Stimulated activated CD8-positive, alpha-beta memory T cell treated with anti-CD3 and anti-CD28 coated beads, Interleukin-7, amount 100 ng/mL, for 48 hours (primary cell): ENCODE measurements at regions not wholly inside any gene's neighbourhood (a gene's known extent, or its start where the extent isn't known, plus 50 kb on each side); places are given as distances from the start of the nearest gene placed in this dataset.
"Not testable (repeated sequence)": the region's sequence is repeated elsewhere in the genome, so short reads cannot be mapped to it uniquely, and the experiment has no call there.

ENCODE experiments used
- DNase-seq, 2 donors: peaks; one replicate each; pipeline ENCODE4 v3.0.0-alpha.2; 2020; ENCODE audit warnings: low read depth in 1 of 2; ENCODE audit errors: extremely low read depth in 1 of 2

DNA sequence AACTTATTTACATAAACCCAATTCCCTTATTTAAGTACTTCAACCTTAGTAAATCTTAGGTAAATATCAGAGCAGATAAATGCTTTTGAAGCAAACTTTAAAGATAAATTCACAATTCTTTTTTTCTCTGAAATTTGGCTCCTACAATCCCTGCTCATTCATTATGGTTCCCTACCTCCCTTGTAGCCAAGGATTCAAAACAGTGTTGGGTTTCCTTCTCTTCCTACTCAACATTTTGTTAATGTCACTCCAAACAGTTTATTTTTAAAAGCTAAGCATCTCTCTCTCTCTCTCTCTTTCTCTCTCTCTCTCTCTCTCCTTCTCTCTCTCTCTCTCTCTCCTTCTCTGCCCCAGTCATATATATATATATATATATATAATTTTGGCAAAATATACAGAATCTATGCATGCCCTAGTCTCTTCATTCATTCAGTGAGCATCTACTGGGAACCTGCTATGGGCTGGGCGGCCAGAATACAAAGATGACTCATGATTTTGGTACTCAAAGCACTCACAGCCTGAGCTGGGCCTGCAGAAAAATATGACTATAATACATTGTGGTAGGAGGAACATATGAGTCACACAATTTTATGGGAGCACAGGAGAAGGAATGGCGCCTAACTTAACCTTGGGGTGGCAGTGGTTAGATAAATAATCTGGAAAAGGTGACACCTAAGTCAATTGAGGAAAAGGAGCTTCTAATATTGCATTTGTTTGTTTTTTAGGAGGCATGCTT, 123.7 kb upstream of the DHRS4 start:
- no peak for DNase-seq

DNA sequence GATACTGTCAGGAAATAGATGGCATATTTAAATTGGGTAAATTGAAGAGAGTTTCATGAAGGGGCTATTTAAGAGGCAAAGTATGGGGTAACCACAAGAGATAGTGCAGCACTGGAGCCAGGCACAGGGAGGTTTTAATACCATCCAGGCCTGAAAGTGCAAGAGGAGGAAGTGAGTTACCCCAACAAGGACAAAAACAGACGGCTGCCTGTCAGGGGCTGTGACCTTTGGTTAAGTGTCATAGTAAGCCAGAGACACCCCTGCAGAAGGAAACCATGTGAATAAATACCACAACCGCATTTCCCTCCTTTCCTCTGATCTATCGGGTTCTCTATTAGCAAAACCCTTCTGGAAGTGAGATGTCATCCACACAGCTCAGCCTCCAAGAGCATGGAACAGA, 122.0 kb upstream of the DHRS4 start:
- DNase-seq = no peak

DNA sequence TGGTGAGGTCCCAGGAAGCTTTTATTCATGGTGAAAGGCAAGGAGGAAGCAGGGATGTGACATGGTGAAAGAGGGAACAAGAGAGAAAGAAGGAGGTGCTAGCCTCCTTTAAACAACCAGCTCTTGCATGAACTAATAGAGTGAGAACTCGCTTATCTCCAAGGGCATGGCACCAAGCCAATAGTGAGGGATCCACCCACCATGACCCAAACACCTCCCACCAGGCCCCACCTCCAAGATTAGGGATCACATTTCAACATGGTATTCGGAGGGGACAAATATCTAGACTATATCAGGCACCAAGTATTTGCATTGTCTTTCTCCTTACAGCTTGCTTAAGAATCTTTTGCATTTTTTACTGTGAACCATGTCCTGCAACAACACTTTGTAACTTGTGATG, 91.9 kb upstream of the DHRS4 start:
- no peak for DNase-seq

DNA sequence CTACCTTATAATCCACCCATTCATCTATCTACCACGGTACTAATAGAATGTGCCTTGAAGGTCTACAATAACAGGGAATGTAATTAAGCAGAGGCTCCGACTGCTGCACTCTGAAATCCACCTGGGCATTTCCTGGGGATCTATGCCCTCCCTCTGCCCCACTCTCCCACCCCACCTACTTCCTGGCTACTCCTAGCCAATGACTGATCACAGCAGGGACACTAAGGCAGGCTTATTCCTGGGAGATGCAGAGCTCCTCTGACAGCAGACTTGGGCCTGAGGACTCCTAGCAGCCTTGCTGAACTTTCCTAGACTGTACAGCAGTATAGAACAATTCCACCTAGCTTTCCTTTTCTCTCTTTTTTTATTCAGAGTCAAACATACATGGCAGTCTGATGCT, 91.1 kb upstream of the DHRS4 start:
- no peak for DNase-seq

DNA sequence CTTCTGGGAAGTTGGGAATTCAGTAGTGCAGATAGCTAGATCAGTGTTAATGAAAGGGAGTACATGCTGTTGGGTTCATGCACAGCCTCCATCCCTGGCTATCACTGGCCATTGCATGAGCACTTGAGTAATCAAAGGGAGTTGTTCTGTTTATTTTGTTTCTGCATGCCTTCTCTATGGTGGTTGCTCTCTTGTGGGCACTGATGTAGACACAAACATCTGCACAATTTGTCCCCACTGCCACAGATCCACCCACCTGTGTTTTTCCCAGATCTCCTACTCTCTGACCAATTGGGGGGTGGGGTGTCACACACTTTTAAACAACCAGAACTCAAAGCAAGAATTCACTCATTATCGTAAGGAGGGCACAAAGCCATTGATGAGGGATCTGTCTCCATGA, 89.7 kb upstream of the DHRS4 start:
- DNase-seq = no peak

DNA sequence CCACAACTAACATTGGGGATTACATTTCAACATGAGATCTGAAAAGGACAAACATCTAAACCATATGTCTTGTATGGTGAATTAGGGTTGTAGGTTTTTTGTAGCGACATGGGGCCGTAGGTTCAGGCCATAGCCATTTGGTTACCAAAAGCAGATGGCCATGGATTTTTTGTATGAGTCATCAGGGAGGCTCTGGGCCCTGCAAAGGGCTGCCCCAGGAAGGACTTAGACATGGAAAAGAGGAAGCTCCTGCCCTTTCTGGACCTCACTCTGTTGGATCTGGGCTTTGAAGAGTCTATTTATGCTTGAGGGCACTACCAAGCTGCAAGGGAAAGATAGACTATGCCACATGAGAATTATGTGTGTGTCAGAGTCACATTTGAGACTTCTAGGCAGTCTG, 89.3 kb upstream of the DHRS4 start:
- DNase-seq = no peak

DNA sequence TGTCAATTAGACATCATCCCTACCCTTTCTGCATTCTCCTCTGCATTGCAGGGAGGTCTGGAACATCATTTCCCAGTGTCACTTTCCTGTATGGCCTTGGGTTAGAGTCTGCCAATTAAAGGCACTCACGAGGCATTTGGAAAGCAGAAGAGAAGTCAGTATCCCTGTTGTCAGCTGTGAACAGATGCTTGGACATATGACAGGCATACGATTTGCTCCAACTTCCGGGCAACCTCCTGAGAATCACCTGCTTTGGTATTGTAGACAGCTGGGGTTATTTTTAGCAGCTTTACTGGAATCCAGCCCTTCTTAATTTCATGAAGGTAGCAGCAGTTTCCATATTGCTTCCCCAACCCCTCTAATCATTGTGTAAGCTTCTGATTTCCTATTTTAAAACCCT, 88.7 kb upstream of the DHRS4 start:
- DNase-seq = no peak

DNA sequence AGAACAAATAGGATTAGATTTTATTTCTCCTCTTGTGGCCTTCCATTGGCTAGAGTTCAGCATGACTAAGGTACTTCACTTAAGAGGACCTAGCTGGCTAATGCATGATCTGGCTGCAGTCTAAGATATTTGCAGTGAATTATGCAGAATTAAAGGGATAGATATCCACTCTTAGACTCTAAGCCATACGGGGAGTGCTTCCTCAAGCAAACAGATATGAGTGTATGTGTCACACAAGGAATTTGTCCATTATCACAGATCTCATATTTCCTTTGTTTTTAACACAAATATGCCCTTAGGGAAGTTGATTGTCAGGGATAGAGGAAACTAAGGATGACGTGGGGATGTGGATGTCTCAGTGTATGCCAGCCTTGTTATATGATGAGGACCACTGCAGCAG, 88.1 kb upstream of the DHRS4 start:
- DNase-seq = no peak

DNA sequence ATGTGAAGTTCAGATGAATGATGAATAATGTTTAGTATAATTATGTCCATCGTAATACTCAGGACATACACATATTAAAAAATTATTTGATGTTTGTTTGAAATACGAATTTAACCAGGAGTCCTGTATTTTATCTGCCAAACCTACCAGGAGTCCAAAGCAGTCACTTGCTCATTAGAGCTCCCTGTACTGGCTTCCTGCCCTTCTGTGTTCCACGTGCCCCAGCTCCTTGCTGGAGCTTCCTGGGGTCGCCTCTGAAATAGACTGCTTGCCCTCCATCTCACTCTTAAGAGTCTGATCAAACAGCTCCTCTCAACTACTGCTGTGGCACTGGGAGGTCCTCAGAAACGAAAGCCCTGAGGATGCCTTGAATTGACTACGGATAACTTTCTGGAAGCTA, 87.3 kb upstream of the DHRS4 start:
- no peak for DNase-seq

DNA sequence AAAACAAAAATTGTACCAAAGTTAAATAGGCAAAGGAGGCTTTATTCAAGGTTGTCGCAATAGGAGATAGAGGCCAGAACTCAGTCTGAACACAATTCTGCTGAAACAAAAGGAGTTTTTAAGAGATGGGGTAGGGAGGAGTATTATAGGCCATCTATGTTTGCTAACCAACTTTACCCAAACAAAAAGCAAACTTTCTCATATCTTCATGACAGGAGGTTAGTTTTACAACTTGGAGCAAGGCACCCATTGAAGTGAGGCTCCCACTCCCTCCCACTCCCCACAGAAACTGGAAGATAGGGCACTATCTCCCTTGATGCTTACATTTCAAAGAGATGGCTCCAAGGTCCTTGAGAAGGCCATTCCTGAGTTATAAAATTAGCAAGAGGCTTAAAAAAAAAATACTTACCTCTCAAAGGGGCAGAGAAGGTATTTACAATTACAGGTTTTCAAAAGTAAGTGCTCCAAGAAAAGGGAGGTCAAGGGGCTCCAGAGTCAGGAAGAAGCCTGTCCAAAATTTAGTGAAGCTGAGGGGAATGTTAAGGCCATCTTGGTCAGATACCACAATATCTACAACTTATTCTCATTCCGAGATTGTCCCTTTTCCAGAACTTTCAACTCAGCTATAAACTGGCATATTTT, 84.4 kb upstream of the DHRS4 start:
- DNase-seq = no peak

DNA sequence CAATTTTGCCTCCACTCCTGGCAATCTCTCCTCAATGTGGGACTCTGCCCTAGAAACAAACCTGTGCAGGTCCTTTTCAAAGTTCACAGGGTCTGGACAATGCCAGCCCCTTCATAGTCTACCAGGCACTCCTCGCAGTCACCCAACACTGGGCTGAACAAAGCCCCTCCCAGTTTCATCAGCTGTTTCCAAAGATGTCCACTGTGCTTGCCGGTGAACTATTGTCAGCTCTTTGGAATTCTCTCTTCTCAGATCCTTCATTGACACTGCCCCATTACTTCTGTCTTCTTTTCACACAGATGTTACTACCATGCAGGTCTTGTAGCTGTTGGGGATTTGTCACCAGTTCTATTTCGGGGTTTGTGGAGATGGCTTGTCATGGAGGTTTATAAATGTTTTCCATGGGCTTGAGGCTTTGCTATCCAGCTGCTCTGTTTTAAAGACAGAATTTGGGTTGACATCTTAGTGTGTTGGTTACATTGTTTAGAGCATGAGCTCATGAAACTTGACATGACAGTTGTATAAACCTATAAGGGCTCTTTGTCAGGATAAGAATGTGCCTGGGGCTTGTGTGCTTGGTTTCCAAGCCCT, 77.3 kb upstream of the DHRS4 start:
- no peak for DNase-seq

DNA sequence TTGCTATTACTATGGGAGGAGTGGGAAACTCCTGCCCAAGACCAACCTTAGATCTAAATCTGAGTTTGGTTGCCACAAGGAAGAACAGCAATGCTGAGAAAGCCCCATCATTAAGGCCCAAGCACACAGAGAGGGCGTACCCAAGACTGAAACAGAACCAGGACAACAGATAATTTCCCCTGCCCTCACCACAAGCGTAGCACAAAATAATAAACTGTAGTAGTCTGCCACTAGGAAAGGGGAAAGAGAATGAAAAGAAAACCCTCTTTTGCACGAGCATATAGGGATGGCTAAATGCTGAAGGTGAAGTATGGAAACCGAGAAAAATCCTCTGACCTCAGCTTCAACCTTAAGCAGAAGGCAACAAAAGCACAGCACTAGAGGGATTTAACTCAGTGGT, 76.5 kb upstream of the DHRS4 start:
- DNase-seq = peak in 1 of 2 donors; percentile 15

DNA sequence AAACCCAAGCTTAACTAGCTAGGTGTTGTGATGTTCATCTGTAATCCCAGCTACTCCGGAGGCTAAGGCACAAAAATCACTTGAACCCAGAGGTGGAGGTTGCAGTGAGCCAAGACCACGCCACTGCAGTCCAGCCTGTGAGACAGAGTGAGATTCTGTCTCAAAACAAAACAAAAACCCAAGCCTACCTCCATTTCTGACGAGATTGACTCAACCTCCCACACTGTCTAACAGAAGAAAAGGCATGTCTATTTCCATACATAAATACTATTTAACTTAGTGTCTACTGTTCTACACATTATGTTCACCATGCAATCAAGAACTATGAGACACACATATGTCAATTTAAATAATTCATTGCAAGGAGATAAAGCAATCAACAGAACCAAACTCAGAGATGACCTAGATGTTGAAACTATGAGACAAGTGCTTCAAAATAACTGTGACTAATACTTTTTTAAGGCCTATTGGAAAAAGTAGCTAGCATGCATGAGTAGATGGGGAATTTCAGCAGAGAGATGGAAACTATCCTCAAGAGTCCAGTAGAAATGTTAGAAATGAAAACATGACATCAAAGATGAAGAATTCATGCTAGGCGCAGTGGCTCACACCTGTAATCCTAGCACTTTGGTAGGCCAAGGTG, 75.9 kb upstream of the DHRS4 start:
- no peak for DNase-seq

DNA sequence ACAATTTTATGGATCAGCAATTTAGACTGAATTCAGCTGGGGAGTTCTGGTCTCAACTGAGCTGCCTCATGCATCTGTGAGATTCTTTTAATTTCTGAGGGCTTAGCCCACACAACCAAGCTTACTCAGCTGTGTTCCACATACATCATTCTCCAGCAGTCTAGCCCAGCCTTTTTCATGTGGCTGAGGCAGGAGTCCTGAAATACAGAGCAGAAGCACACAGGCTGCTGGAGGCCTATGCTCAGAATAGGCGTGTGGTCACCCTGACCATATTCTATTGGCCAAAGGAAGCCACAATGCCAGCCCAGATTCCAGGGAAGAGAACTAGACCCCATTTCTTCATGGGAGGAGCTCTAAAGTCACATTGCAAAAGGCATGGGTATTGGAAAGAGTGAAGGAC, 72.3 kb upstream of the DHRS4 start:
- no peak for DNase-seq

DNA sequence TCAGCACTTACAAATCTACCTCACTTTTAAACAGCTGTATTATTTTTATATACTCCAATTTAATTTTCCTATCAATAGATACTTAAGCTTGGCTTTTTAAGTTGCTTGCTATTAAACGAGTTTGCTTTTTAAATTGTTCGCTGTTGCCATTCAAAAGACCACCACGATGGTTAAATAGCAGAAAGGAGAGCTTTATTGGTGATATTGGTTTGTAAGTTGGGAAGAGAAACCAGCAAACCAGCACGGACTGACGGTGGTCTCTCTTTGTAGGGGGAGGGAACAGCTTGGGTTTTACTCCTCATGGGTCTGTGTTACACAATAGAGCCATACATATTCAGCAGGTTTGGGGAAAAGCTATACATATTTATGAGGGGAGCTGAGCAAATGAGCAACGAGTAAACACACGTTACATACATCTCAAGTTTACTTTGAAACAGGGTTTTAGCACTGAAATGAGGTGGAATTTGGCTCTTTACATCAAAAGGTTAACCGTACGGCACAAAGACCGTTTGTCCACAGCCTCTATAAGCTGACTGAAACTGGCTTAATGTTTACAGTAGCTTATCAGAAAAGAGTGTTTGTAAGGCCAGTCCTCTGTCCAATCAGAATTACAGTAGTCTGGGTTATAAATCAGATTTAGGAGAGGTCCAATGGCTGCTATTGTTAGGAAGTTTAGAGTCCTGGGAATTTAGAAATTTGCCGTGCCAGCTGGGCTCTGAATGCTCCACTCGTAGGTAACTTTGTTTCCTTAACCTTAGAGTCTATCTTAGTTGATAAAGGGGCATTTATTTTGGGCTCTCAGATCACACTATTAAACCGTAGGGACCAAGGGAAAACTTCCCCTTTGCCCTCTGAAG, 69.7 kb upstream of the DHRS4 start:
- no peak for DNase-seq

DNA sequence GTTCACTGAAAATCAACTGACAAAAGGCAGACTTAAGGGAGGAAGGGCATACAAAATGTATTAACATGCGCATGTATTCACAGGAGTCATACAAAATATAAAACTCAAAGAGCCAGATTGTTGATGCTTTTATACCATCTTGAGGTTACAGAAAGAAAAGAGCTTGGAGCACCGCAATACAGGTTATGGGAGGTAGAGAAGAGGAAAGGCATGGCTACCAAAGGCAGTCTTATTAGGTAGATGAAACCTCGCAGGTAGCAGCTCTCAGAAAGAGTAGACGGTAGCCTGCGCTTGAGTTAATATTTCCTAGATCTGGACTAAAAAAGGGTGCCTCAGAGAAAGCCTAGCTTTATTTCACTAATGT, 69.0 kb upstream of the DHRS4 start:
- no peak for DNase-seq

DNA sequence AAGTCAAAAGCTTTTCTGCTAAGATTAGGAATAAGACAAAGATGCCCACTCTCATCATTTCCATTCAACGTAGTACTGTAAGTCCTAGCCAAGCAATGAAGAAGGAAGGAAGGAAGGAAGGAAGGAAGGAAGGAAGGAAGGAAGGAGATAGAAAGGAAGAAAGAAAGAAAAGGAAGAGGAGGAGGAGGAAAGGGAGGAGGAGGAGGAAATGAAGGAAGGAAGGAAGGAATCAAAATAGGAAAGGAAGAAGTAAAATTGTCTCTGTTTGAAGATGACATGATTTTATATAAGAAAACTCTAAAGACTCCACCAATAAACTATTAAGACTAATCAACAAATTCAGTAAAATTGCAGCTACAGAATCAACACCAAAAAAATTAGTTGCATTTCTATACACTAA, 66.0 kb upstream of the DHRS4 start:
- no peak for DNase-seq

DNA sequence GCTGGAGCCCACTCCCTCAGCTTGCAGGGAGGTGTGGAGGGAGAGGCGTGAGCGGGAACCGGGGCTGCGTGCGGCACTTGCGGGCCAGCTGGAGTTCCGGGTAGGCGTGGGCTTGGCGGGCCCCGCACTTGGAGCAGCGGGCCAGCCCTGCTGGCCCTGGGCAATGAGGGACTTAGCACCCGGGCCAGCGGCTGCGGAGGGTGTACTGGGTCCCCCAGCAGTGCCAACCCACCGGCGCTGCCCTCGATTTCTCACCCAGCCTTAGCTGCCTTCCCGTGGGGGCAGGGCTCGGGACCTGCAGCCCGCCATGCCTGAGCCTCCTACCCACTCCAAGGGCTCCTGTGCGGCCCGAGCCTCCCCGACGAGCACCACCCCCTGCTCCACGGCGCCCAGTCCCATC, 61.9 kb upstream of the DHRS4 start:
- not testable (repeated sequence) for DNase-seq

DNA sequence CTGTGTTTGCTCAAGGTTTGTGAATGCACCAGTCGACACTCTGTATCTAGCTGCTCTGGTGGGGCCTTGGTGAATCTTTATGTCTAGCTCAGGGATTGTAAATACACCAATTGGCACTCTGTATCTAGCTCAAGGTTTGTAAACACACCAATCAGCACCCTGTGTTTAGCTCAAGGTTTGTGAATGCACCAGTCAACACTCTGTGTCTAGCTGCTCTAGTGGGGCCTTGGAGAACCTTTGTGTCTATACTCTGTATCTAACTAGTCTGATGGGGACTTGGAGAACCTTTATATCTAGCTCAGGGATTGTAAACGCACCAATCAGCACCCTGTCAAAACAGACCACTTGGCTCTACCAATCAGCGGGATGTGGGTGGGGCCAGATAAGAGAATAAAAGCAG, 61.3 kb upstream of the DHRS4 start:
- DNase-seq = not testable (repeated sequence)

DNA sequence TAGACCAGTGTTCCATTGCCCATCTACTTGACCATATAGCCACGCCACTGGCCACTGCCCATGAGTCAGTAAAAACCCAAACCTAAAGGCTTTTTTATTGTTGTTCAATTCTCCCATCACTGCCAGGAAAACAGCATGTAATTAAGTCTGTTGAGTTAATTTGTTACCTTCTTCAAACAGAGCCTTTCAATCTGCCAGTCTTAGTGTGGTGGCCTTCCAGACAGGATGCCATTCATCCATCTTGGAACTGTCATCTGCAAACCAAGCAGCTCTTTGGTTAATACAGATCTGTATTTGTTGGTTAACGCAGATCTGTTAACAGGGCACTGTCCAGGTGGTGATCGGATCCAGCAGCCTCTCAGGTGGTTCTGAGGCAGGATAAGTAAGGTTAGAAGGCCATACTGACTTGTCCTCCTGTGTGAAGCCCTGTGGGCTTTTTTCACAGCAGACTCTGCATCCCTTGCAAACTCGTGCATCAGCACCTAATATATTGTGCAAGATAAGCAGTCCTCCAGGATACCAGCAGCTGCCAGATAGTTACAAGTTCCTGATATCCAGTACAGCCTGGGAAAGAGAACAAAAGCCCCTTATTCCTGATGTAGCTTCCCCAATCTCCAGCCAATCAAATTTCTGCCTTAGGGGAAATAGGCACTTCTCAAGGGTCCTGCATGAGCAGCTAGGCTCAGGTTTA, 59.1 kb upstream of the DHRS4 start:
- DNase-seq = no peak

DNA sequence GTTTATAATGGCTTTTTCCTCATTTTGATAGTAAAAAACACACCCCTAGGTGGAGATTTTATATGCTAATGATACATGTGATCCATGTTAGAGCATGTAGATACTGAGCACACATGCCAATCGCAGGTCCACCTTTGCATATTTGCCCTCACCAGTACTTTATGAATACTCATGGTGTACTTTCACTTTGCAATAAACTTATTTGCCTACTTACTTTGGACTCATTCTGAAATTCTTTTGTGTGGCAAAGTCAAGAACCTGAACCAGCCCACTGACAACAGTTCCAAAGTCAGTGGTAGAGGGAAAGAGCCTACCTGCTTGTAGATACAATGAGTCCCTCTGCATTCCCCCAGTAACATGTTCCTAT, 58.5 kb upstream of the DHRS4 start:
- DNase-seq = no peak
